NCI-H2196 (cell line): ENCODE measurements at regions not wholly inside any gene's neighbourhood (a gene's known extent, or its start where the extent isn't known, plus 50 kb on each side); places are given as distances from the start of the nearest gene placed in this dataset.

ENCODE experiments used
- DNase-seq: peaks from one replicate; lab custom pipeline; 2025; ENCODE audit not compliant: unreplicated experiment; lab: John Stamatoyannopoulos, UW

DNA sequence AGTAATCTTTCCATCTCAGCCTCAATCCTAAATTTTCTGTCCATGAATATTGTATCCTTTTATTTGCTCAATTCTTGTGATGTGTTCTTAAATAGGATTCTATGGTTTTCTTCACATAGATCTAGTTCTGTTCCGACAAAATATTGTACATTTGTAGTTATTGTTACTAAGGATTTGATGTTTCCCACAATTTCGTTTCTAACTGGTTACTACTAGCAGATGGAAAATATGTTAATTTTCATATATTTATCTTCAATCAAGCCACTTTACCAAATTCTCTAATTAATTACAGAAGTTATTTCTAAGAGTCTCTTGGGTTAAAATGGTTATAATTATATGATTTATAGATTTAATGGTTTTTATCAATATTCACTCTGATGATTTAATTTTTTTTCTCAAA, 60.3 kb downstream of the SEC61B start:
- DNase-seq, result no peak

DNA sequence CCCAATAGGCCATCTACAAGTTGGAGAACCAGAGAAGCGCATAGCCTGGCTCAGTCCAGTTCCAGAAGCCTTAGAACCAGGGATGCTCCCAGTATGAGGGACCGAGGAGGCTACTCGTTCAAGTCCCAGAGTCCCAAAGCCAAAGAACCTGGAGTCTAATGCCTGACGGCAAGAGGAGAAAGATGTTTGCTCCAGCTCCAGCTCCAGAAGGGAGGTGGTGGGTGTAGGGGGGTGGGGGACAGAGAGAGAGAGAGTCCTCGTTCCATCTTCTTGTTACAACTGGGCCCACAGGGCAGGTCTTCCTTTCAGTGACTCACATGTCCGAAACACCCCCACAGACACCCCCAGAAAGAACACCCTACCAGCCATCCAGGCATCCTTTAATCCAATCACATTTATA, 63.9 kb downstream of the SEC61B start:
- no peak for DNase-seq

DNA sequence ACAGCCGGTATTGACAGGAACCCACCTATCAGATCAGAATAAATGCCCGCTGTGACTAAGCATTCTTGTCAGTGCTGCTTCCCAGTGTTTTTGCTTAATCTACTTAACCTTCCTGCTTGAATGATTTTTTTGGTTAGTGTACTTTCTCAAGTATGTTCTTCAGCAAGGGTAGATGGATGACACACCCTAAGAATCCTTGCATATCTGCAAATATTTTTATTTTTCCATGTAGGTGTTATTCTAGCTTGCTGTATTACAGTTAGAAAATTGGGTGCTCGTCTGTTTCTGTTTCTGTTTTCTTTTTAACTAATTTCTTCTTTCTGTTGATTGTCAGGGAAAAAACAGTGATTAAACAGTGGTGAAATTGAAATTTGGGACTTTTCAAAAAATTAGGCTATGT, 64.5 kb downstream of the SEC61B start:
- no peak for DNase-seq

DNA sequence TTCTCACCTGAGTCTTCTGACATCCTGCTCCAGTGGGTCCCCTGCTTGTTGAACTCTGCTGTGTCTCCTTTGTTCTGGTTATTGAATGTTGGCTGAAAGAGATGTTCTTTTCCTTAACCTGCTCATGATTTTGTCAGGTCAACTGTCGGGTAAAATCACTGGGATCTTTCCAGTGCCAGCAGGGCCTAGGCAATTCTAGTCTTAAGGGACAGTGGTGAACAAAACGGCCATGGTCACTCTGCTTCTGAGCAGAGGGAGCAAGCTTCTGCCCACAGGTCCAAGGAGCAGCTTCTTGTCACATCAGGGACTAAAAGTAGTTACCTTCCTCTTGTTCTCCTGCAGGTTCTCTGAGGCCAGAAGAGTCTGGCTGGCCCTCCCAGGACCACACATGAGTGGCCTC, 65.6 kb downstream of the SEC61B start:
- no peak for DNase-seq

DNA sequence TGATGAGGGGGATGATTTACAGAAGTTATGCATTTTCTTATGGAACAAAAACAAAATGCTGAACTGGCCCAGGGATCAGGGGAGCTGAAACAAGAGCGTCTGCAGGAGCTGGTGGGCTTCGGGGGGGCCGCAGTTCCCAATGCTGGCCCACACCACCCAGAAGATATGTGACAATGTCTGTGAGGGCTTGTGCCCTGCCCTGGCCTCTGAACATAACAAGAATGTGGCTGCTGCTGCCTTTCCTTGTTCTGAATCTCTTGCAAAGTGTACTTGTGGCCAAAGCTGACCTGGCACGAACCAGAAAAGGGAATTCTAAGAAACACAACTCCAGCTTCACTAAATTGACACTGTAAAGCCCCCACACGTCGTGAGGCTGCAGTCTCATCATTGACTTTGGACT, 66.7 kb downstream of the SEC61B start:
- DNase-seq, result no peak

DNA sequence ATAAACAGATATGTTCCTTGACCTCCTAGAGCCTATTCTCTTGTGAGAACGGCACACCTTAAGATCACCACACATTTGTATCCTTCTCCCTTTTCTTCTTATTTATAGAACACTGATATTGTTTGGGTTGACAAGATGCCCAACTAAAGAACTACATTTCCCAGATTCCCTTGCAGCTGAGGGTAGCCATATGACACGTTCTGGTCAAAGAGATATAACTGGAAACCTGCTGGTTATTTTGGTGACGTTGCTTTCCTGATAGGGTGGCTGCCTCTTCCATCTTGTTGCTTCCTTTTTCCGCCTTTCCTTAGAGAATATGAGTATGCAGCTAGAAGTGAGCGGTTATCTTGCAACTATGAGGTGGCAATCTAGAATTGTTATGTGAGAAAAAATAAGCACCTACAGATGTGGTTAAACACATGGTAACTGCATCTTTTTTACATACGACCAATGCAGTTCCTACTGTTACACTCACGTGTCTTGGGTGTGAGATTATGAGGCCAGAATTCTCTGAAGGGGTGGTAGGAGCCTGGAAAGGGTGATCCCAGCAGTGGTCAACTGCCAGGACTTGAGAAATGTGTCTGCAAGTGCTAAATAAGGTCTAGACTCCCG, 72.9 kb downstream of the SEC61B start:
- DNase-seq, result no peak

DNA sequence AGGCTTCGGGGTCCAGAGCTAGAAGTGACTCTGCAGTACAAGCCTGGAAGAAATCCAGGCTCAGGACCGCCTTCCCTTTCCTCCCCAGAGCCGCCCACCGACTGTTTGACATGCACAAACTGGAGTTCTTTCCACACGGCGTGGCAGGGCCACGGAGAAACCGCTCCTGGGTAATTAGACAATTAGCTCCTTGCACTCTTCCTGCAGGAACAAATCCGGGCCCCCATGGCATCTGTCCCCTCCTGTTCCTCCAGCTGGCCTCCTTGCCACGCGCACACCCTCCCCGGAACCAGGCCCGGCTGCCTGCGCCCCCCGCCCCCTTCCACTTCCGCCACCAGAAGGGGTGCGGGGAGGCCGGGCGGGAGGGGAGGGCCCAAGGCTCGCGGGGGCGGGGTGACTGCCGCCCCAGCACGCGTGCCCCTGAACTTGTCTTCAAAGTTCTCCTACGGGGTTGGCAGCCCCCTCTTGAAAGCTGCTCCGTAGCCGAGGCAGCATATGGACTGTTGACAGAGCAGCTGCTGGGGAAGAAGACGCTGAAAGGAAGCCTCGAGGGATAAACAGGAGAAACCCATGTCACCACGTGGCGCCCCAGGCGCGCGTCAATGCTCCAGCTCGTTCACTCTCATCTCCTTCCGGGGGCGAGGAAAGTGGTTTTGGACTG, 74.3 kb downstream of the SEC61B start:
- DNase-seq, result no peak

DNA sequence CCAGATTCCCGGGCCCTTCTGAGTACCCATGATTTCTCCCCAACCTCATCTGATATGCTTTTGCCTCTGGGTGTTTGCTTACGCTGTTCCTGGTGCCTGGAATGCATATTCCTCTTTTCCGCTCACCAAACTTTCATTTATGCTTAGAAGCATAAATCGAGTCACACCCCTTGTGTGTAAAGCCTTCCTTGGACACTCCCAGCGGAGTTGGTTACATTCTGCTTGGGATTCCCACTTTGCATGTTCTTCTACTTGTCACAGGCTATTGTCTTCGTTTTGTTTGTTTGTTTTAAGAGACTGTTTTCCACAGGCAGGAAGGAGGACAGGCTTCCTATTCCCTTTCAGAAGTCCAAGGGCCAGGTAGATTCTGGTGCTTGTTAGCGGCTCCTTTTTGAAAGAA, 76.5 kb downstream of the SEC61B start:
- DNase-seq, result no peak

DNA sequence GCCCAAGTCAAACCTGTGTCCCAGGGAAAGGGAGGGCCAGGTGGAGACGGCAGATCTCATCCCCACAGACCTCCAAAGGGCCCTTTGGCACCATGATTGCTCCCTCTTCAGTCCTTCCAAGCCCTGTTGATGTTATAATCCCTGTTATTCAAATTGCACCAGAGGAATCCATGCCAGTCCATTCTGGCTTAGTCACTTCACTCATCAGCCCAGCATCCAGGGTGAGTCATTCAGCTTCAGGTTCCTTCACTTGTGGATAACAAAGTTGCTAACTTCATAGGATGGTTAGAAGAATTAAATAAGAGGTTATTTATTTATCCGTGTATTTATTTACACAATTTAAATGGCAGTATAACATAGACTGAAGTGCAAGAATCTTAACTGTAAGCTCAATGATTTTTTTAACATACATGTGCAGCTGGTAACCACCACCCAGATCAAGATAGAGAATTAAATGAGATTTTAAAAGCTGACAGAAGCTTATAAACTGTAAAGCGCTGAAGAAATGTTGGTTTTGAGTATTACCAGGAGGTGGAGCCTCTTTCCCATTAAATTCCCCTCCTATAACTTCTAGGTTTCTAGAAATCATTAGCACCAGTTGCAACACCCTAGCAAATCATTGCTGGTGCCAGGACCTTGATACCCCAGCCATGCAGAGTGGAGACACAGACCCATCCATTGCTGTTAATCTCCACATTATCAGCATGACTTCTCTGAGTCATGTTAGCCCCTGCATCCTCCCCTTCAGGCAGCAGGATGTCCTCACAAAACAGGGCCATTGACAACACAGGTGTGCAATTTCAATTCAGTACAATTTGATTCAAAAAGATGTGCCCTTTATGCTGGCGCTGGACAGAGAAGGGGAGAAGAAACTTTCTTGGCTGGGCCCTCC, 77.4 kb downstream of the SEC61B start:
- peak; percentile 5 for DNase-seq

DNA sequence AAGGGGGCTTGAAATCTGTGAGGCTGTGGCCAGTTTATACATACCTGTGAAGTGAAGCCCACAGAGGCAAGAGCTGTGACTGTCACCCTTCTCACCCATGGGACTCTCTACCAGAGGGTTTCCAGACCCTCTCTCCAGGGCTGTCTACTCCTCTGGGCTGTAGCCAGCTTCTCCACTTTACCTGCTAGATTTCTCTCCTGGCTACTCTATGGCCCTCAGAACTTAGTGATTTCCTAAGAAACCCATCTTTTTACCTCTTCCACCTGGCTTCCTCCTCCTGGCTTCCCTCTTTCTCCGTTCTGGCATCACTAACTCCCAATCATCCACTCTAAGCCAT, 78.0 kb downstream of the SEC61B start:
- no peak for DNase-seq

DNA sequence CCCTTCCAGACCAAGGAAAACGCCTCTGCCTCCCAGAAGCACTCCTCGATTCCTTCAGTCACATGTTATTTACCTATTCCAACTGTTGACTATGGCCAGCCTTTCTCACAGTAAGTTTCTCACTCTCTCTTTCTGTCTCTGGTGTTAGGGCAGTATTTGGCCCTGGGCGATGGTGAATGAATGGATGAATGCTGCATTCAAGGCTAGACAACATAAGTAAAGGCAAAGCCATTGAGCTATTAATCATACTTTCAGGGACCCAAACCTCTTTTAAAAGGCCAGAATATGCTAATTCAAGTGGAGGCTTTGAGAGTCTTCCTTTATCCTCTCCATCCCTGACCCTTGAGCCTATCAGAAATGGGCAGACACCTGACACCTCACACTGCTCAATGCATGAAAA, 78.5 kb downstream of the SEC61B start:
- DNase-seq, result no peak

DNA sequence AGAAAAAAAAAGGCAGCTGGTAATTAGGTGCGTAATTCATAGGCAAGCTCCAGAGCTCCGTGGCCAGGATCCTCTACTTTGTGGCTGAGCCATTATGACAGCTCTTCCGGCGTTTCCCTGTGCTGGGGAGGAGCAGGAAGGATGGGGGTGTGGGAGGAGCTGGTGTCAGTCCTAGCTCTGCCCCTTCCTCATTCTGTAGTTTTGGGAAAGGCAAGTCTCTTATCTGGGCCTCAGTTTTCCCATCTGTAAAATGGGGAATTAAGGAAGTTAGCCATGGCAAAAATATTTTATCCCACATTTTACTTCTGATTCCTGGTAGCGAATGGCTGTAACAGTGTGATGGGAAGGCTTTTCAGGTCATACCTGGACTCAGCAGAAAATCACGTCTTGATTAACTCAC, 81.1 kb downstream of the SEC61B start:
- DNase-seq, result no peak

DNA sequence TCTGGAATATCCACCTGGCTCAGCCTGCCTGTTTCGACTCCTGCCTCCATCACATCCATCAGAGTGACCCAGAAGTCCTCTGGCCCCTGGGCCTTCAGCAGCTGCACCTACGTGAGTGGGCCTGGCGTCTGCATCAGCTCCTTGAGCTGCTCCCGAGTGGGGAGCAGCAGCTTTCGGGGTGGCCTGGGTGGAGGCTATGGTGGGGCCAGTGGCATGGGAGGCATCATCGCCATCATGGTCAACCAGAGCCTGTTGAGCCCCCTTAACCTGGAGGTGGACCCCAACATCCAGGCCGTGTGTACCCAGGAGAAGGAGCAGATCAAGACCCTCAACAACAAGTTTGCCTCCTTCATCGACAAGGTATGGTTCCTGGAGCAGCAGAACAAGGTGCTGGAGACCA, 83.0 kb downstream of the SEC61B start:
- no peak for DNase-seq

DNA sequence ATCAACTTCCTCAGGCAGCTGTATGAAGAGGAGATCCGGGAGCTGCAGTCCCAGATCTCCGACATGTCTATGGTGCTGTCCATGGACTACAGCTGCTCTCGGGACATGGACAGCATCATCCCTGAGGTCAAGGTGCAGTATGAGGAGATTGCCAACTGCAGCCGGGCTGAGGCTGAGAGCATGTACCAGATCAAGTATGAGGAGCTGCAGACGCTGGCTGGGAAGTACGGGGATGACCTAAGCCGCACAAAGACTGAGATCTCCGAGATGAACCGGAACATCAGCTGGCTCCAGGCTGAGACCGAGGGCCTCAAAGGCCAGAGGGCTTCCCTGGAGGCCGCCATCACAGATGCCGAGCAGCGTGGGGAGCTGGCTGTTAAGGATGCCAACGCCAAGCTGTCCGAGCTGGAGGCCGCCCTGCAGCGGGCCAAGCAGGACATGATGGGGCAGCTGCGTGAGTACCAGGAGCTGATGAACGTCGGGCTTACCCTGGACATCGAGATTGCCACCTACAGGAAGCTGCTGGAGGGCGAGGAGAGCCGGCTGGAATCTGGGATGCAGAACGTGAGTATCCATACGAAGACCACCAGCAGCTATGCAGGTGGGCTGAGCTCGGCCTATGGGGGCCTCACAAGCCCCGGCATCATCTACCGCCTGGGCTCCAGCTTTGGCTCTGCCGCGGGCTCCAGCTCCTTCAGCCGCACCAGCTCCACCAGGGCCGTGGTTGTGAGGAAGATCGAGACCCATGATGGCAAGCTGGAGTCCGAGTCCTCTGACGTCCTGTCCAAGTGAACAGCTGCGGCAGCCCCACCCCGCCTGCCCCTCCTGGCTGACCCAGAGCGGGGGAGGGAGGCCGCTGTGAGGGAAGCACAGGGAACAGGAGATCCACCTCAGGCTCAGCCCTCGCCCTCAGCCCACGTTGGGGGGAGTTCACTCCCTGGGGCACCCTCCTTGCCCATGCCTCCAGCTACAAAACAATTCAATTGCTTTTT, 84.0 kb downstream of the SEC61B start:
- DNase-seq, result no peak

DNA sequence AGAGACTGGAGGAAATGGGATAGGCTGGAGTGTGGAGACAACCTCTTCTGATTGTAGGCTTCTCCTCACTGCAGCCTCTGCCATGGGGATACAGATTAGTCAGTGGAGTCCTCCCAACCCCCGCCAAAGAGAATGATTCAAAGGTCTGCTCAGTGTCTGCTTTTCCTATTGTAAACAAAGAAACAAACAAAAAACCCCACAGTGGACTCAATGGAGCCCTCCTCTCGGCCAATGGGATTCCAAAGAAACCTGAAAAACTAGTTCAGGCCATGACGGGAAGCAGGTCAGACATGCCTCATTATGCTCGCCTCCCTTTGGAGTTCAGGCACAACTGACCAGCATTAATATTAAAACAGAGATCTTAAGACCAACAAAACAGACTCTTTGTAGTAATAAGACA, 85.8 kb downstream of the SEC61B start:
- no peak for DNase-seq

DNA sequence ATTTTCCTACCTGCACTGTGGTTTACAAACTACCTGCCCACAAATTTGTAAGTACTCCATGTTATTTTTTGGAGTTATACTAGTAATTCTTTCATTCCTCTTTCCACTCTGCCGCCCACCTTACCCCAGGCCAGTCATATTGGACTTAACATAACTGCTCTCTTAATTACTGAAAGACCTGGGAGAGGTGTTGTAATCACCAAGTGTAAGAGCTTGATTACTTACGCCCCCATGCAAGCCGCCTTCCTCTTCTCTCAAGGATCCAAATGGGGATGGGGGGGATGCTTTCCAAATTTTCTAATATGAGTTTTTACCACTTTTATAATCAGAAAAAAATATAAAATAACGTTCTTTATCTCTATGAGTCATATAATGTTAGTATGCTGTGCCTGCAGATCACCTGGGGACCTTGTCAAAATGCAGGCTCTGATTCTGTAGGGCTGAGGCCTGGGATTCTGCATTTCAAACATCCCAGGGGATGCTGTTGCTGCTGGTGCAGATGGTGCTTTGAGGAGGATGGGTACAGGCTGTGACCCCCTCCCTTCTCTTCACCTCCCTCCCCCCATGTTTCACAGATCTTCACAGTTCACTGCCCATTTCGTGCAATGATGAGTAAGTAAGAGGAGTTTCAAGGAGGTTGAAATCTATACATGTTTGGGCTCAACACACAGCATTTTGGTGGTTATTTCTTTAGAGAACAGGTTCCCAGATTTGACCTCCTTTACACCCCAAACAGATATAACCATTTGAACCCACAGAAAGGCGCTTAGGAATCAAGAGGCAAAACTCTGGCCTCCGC, 87.3 kb downstream of the SEC61B start:
- DNase-seq, result no peak

DNA sequence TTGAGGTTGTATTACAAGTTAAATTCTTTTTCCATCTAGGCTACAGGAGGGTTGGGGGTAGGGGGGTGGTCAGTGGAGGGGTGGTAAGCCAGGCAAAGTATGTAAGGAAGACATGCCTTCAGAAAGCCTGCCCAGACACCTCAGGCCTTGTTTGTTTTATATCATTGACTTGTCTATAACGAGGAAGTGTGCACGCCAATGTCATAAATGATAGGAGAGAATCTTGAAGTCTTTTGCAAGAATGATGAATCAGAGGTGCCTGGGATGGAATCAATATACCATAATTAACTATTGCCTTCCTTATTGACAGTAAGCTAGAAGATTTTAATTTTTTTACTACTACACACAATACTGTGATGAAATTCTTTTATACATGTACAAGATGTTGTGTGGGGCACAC, 90.7 kb downstream of the SEC61B start:
- no peak for DNase-seq

DNA sequence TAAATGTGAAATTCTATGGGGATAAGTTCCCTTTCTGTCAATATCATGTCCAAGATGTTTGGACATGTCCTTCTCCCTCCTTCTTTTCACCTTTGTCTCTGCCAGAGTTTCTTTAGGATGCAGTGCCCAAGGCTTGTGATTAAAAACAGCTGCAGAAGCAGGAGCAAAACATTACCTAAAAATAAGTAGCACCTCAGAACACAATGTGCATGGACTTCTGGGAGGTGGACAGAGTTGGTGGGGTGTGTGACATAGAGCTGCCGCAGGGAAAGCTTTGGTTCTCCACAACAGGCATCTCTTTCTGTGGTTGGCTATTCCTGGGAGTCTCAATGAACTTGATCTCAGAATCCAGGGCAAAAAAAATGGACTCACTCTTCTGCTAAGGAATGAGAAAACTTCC, 97.0 kb downstream of the SEC61B start:
- DNase-seq, result no peak

DNA sequence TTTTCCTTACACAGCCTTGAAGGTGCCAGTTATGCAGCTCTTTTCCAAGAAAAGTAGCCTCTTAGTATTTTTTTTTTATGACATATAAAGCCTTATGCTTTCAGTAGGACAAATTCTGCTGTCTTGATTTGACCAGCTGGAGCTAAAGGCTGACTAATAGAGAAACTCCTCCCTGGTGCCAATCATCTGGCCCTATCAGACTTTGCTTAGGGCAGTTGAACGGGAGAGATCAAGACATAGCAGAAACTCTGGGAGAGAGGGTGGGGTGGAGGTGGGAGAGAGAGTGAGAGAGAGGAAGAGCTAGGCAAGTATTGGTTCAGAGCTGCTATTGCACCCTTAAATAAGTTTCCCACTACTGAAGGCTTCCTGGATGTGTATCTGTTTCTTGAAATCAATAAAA, 100.2 kb downstream of the SEC61B start:
- DNase-seq, result no peak

DNA sequence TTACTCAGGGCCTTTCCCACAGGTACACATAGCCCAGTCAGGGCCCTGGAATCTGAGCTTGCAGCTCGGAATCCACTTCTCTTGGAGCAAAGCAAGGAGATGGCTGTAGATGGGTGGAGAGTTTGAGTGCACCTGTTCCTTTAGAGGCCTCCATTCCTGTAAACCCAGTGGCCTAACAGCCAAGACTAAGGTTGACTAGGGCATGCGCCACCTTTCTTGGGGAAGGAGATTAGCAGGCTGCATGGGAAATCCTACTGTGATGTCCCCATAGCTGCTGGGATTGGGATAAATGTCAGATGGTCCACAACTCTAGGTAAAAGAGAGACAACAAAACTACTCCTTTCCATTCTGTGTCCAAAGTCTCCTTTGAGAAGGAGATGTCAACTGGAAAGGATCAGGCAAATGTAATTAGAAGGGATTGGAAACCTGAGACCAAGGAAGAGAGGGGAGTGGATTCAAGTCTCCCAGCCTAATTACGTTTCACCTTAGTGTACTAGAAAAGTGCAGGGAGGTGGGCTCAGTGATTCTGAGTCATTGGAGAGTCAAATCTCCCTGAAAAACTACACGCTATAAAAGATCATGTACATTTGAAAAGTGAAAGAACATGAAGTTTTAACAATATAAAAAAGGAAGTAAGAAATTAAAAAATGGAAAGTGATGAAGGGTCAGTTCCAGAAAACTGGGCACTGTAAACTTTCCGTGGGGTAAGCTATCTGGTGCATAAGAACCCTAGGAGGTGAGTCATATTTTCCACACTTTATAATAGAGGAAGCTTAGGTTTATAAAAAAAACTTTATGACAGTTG, 104.2 kb downstream of the SEC61B start:
- no peak for DNase-seq
